HepG2 (cell line): ENCODE measurements at regions not wholly inside any gene's neighbourhood (a gene's known extent, or its start where the extent isn't known, plus 50 kb on each side); places are given as distances from the start of the nearest gene placed in this dataset.

Experiments used
- DPF2 ChIP-seq: sonication (generic); formaldehyde crosslinking; IDR thresholded peaks from 2 replicates; pipeline ENCODE4 v1.4.0; 2020; ENCODE audit warnings: mild to moderate bottlenecking, low read depth, missing genetic modification reagents, borderline replicate concordance
- EZH2 ChIP-seq: conservative IDR thresholded peaks from 2 replicates; pipeline ENCODE4 v1.6.1; 2012; ENCODE audit warnings: mild to moderate bottlenecking, low read depth, low read length, moderate library complexity
- IKZF1 ChIP-seq: fragments of 450-650 bp; IDR thresholded peaks from 2 replicates; pipeline ENCODE4 v1.7.1; 2016
- MEIS1 ChIP-seq: sonication (generic); formaldehyde crosslinking; IDR thresholded peaks from 2 replicates; pipeline ENCODE4 v1.9.0; 2021; ENCODE audit warnings: mild to moderate bottlenecking, missing genetic modification reagents, moderate library complexity, borderline replicate concordance
- PHF21A ChIP-seq: sonication (generic); formaldehyde crosslinking; IDR thresholded peaks from 2 replicates; pipeline ENCODE4 v1.5.0; 2020; ENCODE audit warnings: mild to moderate bottlenecking, missing genetic modification reagents
- XRCC5 ChIP-seq: fragments of 200-400 bp; formaldehyde crosslinking; optimal IDR thresholded peaks from 2 replicates; pipeline ENCODE3; 2017; ENCODE audit warnings: mild to moderate bottlenecking, low read length
- ZBTB33 ChIP-seq: sonication (generic); formaldehyde crosslinking; IDR thresholded peaks from 2 replicates; pipeline ENCODE4 v1.4.0; 2020; ENCODE audit warnings: missing genetic modification reagents
- ZFX ChIP-seq: sonication (generic); formaldehyde crosslinking; IDR thresholded peaks from 2 replicates; pipeline ENCODE4 v1.4.0; 2020; ENCODE audit warnings: mild to moderate bottlenecking, low read depth, missing genetic modification reagents, moderate library complexity

GRCh38 chr20:18956890-18957289 is 143.3 kb downstream of the SCP2D1 start:
- TF ChIP-seq ZBTB33 = no peak
- no peak for TF ChIP-seq ZFX (CRISPR knock-in tag)
- TF ChIP-seq IKZF1 = no peak
- no peak for TF ChIP-seq DPF2
- no peak for TF ChIP-seq MEIS1
- TF ChIP-seq PHF21A = no peak
- no peak for TF ChIP-seq EZH2
- TF ChIP-seq XRCC5 = no peak
